GM19035 (cell line): ENCODE measurements at regions not wholly inside any gene's neighbourhood (a gene's known extent, or its start where the extent isn't known, plus 50 kb on each side); places are given as distances from the start of the nearest gene placed in this dataset.

Experiments used
- ATAC-seq: cut with Tn5 transposase; IDR thresholded peaks from one replicate; pipeline ENCODE4 v1.9.1; 2021; ENCODE audit not compliant: unreplicated experiment

DNA sequence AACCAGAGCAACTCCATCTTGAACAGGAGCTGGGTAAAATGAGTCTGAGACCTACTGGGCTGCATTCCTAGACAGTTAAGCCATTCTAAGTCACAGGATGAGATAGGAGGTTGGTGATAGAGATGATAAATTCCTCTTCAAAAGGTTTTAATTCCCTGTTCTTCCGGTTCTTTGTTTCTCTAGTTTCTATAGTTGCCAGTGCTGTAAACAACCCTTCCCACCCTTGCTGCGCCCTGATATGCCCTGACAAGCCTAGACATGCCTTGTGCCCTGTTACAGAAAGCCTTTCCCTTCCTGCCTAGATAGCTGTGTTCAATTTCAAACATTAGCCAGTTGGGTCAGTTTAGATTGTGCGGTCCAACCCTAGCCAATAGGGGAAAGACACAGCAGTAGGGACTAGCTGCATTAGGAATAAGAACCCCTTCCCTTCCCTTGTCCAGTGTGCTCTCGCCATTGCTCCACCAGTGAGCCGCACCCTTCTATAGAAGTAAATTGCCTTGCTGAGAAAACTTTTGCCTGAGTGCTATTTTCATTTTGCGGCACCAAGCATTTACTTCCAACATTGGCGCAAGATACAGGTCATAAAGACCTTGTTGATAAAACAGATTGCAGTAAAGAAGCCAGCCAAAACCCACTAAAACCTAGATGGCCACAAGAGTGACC, 52.5 kb upstream of the CCN2 start:
- no peak for ATAC-seq
